MM.1S (cell line): ENCODE measurements at regions not wholly inside any gene's neighbourhood (a gene's known extent, or its start where the extent isn't known, plus 50 kb on each side); places are given as distances from the start of the nearest gene placed in this dataset.

Source experiments
- DNase-seq: peaks from one replicate; pipeline ENCODE4 v3.0.0-alpha.2; 2015
- H2AFZ ChIP-seq: fragments of 300-600 bp; sonication (generic); 2 replicates; pipeline ENCODE4 v1.6.0; 2016; ENCODE audit warnings: antibody characterized with exemption, low read length
- H3F3A ChIP-seq: fragments of 300-600 bp; sonication (generic); 2 replicates; pipeline ENCODE4 v1.6.1; 2016; ENCODE audit warnings: mild to moderate bottlenecking, antibody characterized with exemption, low read length, moderate library complexity, mixed read lengths; ENCODE audit not compliant: insufficient read depth
- H3K27ac ChIP-seq: fragments of 300-600 bp; sonication (generic); 2 replicates; pipeline ENCODE4 v1.5.1; 2016; ENCODE audit warnings: mild to moderate bottlenecking, low read length
- H3K27me3 ChIP-seq: fragments of 300-600 bp; sonication (generic); replicated peaks from 2 replicates; pipeline ENCODE4 v1.6.0; 2016; ENCODE audit warnings: low read length; ENCODE audit not compliant: insufficient read depth
- H3K36me3 ChIP-seq: fragments of 300-600 bp; sonication (generic); replicated peaks from 2 replicates; pipeline ENCODE4 v1.6.1; 2016; ENCODE audit warnings: mild to moderate bottlenecking, low read length, mixed read lengths; ENCODE audit not compliant: insufficient read depth
- H3K4me1 ChIP-seq: fragments of 300-600 bp; sonication (generic); 2 replicates; pipeline ENCODE4 v1.6.1; 2016; ENCODE audit warnings: low read length, mixed read lengths
- H3K4me2 ChIP-seq: fragments of 300-600 bp; sonication (generic); 2 replicates; pipeline ENCODE4 v1.6.0; 2016; ENCODE audit warnings: low read depth, low read length
- H3K4me3 ChIP-seq: fragments of 300-600 bp; sonication (generic); 2 replicates; pipeline ENCODE4 v1.5.1; 2016; ENCODE audit warnings: low read length, mixed read lengths
- H3K79me2 ChIP-seq: fragments of 300-600 bp; sonication (generic); 2 replicates; pipeline ENCODE4 v1.6.1; 2016; ENCODE audit warnings: mixed run types, low read length, mixed read lengths
- H3K9ac ChIP-seq: fragments of 300-600 bp; sonication (generic); 2 replicates; pipeline ENCODE4 v1.6.1; 2016; ENCODE audit warnings: low read length, mixed read lengths
- H3K9me2 ChIP-seq: fragments of 300-600 bp; sonication (generic); replicated peaks from 2 replicates; pipeline ENCODE4 v1.6.1; 2016; ENCODE audit warnings: mild to moderate bottlenecking, low read length, mixed read lengths; ENCODE audit not compliant: insufficient read depth
- H3K9me3 ChIP-seq: fragments of 300-600 bp; sonication (generic); replicated peaks from 2 replicates; pipeline ENCODE4 v1.6.1; 2016; ENCODE audit warnings: mild to moderate bottlenecking, low read length, mixed read lengths; ENCODE audit not compliant: insufficient read depth
- H4K20me1 ChIP-seq: fragments of 300-600 bp; sonication (generic); 2 replicates; pipeline ENCODE4 v1.6.1; 2016; ENCODE audit warnings: mild to moderate bottlenecking, low read length, moderate library complexity, mixed read lengths; ENCODE audit not compliant: insufficient read depth
- EZH2 ChIP-seq: fragments of 300-600 bp; sonication (generic); optimal IDR thresholded peaks from 2 replicates; pipeline ENCODE3; 2017; ENCODE audit warnings: low read depth, mild to moderate bottlenecking, antibody characterized with exemption, low read length, mixed read lengths
- EZH2phosphoT487 ChIP-seq: fragments of 300-600 bp; sonication (generic); IDR thresholded peaks from 2 replicates; pipeline ENCODE4 v1.6.1; 2018; ENCODE audit warnings: antibody characterized with exemption, low read length
- TF ChIP-seq, protein P1 (sequence below): fragments of 300-600 bp; sonication (generic); IDR thresholded peaks from 2 replicates; pipeline ENCODE4 v1.5.1; 2016; ENCODE audit warnings: antibody characterized with exemption, low read length, mixed read lengths

- no peaks in the 10 kb centered on the region for H3K4me1 ChIP-seq
- no peaks in the 10 kb centered on the region for H3K9me3 ChIP-seq
- H3K36me3 ChIP-seq, result no peaks in the 10 kb centered on the region
- H3K79me2 ChIP-seq, result no peaks in the 10 kb centered on the region
- no peak overlapping the region for H2AFZ ChIP-seq
- no peak for DNase-seq
- H3K4me3 ChIP-seq, result no peak overlapping the region
- H3K9ac ChIP-seq, result no peak overlapping the region
- TF ChIP-seq EZH2, result no peak
- TF ChIP-seq, protein P1, sequence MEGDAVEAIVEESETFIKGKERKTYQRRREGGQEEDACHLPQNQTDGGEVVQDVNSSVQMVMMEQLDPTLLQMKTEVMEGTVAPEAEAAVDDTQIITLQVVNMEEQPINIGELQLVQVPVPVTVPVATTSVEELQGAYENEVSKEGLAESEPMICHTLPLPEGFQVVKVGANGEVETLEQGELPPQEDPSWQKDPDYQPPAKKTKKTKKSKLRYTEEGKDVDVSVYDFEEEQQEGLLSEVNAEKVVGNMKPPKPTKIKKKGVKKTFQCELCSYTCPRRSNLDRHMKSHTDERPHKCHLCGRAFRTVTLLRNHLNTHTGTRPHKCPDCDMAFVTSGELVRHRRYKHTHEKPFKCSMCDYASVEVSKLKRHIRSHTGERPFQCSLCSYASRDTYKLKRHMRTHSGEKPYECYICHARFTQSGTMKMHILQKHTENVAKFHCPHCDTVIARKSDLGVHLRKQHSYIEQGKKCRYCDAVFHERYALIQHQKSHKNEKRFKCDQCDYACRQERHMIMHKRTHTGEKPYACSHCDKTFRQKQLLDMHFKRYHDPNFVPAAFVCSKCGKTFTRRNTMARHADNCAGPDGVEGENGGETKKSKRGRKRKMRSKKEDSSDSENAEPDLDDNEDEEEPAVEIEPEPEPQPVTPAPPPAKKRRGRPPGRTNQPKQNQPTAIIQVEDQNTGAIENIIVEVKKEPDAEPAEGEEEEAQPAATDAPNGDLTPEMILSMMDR, result no peak
- H3F3A ChIP-seq, result no peaks in the 10 kb centered on the region
- no peaks in the 10 kb centered on the region for H3K9me2 ChIP-seq
- no peak overlapping the region for H3K27ac ChIP-seq
- no peak overlapping the region for H3K4me2 ChIP-seq
- H4K20me1 ChIP-seq, result no peaks in the 10 kb centered on the region
- H3K27me3 ChIP-seq, result no peaks in the 10 kb centered on the region
Measured at GRCh38 chr3:176906046-176906905, 291.0 kb downstream of the TBL1XR1 start.

DNA sequence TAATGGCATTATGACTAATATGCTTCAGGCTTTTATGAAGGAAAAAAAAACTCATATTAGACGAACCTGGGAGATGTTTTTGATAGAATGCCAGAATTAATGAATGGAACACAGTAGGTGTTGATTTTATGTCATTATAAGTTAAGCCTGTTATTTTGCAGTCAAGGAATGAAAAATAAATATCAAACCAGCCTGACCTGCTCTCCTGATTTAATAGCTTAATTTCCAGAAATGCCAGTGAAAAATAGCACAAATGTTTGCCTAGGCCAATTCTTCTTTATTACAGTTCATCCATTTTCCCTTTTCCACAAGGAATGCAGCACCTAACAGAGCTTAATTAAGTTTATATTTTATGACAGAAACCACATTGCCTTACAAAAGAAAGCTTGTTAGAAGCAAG, 292.0 kb downstream of the TBL1XR1 start:
- H3K4me2 ChIP-seq, result no peak overlapping the region
- H3K9me3 ChIP-seq, result no peaks in the 10 kb centered on the region
- no peaks in the 10 kb centered on the region for H3F3A ChIP-seq
- H3K36me3 ChIP-seq, result no peaks in the 10 kb centered on the region
- H3K9me2 ChIP-seq, result no peaks in the 10 kb centered on the region
- no peak overlapping the region for H2AFZ ChIP-seq
- DNase-seq, result no peak
- H3K79me2 ChIP-seq, result no peaks in the 10 kb centered on the region
- no peaks in the 10 kb centered on the region for H3K27me3 ChIP-seq
- H3K27ac ChIP-seq, result no peak overlapping the region
- TF ChIP-seq EZH2phosphoT487, result no peak
- no peak for TF ChIP-seq EZH2
- TF ChIP-seq, protein P1, result no peak
- H3K4me3 ChIP-seq, result no peak overlapping the region
- no peaks in the 10 kb centered on the region for H4K20me1 ChIP-seq
- no peaks in the 10 kb centered on the region for H3K4me1 ChIP-seq
- H3K9ac ChIP-seq, result no peak overlapping the region

- Histone ChIP-seq H3K4me3 (no peak overlapping the region), H3K9me3 (no peaks in the 10 kb centered on the region), H3K79me2 (no peaks in the 10 kb centered on the region), H3K36me3 (no peaks in the 10 kb centered on the region), H3K9ac (no peak overlapping the region), H3K4me1 (no peaks in the 10 kb centered on the region), H3K27me3 (no peaks in the 10 kb centered on the region), H2AFZ (no peak overlapping the region), H3K4me2 (no peak overlapping the region), H3F3A (no peaks in the 10 kb centered on the region), H3K9me2 (no peaks in the 10 kb centered on the region), H4K20me1 (no peaks in the 10 kb centered on the region), H3K27ac (no peak overlapping the region)
- DNase-seq, result no peak
- TF ChIP-seq EZH2, result no peak
- no peak for TF ChIP-seq EZH2phosphoT487
- TF ChIP-seq, protein P1, result no peak
Measured at GRCh38 chr3:176904506-176904905, 292.8 kb downstream of the TBL1XR1 start.
